HTR-8/SVneo (cell line): ENCODE measurements at regions not wholly inside any gene's neighbourhood (a gene's known extent, or its start where the extent isn't known, plus 50 kb on each side); places are given as distances from the start of the nearest gene placed in this dataset.

Experiments used
- DNase-seq: peaks from one replicate; pipeline ENCODE4 v3.0.0; 2011; ENCODE audit warnings: low spot score, mixed read lengths; ENCODE audit not compliant: insufficient read length
- FAIRE-seq: peaks from 2 replicates; lab custom pipeline; 2011; peaks lifted over from hg19 to GRCh38; lab: Jason Lieb, UNC

GRCh38 chr21:35120631-35121180 lies 71.6 kb upstream of the RUNX1 start:
- FAIRE-seq (no peak), DNase-seq (no peak)

DNA sequence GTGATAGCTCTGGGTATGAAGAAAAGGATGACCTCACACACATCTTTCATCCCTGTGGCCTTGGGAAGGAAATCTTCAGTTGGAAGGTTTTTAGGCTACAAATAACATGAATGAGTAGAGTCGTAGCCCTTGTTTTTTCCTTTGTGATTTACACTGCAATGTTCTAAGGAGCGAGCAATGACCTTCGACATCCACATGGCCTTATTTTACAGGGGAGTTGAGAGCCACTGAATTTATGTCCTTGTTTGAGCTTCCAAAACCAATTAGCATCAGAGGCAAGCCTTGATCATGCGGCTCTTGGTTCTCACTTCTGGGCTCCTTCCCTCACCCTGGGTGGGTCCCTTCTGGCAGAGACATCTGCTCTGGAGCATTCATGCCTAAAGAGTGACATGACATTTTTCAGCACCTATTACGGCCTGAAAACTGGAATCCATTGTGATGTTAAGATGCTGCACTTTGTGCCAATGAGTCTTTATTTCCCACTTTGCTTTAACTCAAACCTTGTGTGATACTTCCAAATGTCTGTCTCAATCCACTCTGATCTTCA lies 70.5 kb upstream of the RUNX1 start:
- FAIRE-seq, result peak; percentile 48
- no peak for DNase-seq

- DNase-seq (no peak), FAIRE-seq (no peak)
Measured at GRCh38 chr21:35116777-35117176, 67.7 kb upstream of the RUNX1 start.

- FAIRE-seq, result no peak
Measured at GRCh38 chr21:35113064-35113463, 64.0 kb upstream of the RUNX1 start.

GRCh38 chr21:35111321-35111930 lies 62.3 kb upstream of the RUNX1 start:
- DNase-seq (no peak), FAIRE-seq (no peak)

More at GRCh38 chr21:35113064-35113463, 64.0 kb upstream of the RUNX1 start:
- DNase-seq, result no peak

- no peak for FAIRE-seq
Measured at GRCh38 chr21:35108887-35109286, 59.8 kb upstream of the RUNX1 start.

GRCh38 chr21:35107520-35107919 lies 58.4 kb upstream of the RUNX1 start:
- DNase-seq (no peak), FAIRE-seq (no peak)

More at GRCh38 chr21:35108887-35109286, 59.8 kb upstream of the RUNX1 start:
- DNase-seq, result no peak

DNA sequence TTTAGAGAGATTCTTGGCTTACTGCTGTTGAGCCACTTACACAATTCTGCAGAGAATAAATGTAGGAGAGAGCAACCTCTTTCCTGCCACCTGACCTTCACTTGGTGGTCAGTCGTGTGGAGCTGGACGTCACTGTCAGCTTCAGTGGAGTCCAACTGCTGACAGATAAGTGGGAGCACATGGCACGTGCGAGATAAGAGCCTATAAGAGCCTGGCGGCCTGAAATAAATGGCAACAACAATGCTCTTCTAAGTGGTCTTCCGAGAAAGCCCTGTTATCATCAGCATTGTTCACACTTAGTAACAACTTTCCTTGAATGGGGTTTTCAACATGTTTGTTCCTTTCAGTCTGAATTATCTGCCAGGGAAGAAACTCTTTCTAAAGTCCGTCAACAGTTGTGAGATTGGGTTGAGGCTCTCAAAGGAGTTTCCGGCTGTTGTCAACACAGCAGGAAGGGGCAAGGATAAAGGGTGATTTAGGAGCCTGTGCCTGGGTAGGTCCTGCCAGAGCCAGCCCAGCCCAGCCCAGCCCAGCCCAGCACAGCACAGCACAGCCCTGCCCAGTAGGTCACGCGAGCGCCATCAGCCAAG lies 57.2 kb upstream of the RUNX1 start:
- DNase-seq, result no peak
- FAIRE-seq, result no peak

GRCh38 chr21:35102488-35103371 lies 53.6 kb upstream of the RUNX1 start:
- FAIRE-seq (no peak), DNase-seq (no peak)

GRCh38 chr21:35100349-35100811 lies 51.3 kb upstream of the RUNX1 start:
- DNase-seq, result no peak
- FAIRE-seq, result no peak

DNA sequence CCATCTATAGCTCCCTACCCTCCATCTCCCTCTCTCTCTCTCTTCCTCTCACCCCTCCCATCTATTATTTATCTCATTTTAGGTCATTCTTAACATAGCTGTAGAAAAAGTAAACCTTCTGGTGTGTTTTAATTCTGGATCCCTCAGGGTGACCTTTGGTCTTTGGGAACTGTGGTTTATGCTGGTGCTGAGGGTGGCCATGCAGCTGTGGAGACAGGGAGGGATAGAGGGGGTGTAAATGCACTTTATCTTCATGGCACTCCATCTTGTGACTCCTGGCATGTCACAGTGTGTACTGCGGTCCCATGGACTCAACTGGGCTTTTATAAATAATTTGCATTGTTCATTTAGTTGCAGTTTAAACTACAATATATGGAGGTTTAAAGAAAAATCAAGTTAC lies 50.2 kb upstream of the RUNX1 start:
- FAIRE-seq (no peak), DNase-seq (no peak)
